Esophagus mucosa (tissue), 1 donor: ENCODE measurements at regions not wholly inside any gene's neighbourhood (a gene's known extent, or its start where the extent isn't known, plus 50 kb on each side); places are given as distances from the start of the nearest gene placed in this dataset.
"Not testable (repeated sequence)": the region's sequence is repeated elsewhere in the genome, so short reads cannot be mapped to it uniquely, and the experiment has no call there.

Source experiments
- ATAC-seq: fragments of 200-7000 bp; cut with Tn5 transposase; one replicate; pipeline ENCODE4 v1.9.1; 2020
- donor health status: DM: yes; HTN: yes; CAD: no.

DNA sequence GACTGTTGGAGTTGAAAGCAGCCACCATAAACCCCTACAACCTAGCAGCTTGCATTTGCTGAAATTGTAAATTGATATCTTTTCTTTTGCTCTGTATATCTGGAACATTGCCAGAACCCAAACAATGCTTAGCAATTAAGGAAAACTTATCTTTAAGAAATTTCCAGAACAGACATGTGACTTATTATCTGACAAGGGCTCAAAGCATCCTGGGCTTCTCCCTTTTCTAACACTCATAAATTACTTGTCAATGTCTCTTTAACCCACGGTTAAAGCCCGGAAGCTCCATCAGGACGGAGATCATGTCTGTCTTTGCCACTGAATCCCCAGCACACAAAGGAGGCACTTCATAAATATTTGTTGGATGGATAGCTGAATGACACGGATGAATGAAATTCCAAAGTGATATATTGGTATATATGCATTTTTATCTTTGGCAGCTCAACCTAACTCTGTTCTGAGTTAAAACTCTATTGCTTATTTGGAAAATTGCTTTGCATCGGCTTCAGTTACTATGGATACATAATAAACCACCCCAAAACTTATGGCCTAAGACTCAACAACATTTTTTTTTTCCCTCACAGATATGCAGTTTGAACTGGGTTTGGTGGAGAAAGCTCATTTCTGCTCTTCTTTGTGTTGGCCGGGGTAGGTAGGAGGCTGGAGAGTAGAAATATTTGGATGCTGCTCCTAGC is 103.1 kb upstream of the CLINT1 start:
- no peak for ATAC-seq

DNA sequence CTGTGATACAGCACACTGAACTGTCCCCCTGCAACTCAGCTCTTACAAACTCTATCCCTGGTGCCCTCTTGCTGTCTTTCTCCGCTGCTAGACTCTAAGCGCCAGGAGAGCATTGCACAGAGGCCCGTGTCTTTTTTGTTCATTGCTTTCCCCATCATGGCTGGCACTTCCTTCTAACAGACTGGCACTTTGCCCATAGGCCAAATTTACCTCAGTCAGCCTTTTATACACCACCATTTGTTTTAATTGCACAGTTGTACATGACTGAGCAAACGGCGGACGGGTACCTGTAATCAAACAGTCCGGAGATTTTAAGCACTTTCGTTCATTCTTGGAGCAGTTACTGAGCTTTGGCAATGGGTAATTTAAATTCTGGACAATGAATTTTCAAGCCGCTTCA is 102.2 kb upstream of the CLINT1 start:
- no peak for ATAC-seq

DNA sequence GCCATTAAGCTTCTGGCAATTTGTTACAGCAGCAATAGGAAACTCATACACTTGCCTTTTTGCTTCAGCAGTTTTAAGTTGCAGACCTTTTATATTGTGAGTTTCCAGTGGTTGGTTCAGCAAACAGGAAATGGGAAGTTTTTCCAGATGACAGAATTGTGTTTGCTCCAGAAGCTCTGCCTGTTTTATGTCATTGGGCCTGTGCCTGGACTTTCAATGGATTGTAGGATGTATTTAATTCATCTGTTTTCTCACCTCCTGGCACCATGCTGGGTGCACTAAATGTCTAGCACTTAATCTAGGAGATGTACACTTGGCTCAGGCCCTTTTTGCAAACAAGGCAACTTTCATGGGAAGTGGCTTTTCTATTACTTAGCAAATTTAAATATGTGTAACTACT is 100.4 kb upstream of the CLINT1 start:
- no peak for ATAC-seq

DNA sequence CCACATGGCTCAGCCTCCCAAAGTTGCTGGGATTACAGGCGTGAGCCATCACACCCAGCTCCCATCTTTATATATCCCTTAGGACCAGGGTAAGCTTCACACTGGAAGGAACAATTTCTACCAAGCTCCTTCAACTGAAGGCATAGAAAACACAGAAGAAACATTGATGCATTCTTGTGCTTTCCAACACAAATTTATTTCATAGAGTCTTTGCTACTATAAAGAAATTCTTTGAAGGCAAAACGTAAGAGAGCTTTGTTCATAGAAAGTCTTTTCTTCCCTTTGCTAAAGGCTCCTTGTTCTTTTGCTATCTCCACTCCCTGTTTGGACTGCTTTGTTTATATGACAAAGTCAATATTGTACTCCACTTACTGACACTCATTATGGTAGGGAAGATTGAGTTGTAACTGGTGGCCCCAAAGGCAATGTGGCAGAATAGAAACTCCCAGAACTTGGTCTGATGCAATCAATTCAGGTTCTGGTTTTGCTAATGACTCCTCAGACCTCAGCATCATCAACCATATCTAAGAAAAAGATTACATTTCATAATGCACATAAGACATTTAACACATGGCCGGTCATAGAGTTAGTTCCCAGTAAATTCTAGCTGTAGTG is 97.4 kb upstream of the CLINT1 start:
- ATAC-seq: peak; percentile 62

DNA sequence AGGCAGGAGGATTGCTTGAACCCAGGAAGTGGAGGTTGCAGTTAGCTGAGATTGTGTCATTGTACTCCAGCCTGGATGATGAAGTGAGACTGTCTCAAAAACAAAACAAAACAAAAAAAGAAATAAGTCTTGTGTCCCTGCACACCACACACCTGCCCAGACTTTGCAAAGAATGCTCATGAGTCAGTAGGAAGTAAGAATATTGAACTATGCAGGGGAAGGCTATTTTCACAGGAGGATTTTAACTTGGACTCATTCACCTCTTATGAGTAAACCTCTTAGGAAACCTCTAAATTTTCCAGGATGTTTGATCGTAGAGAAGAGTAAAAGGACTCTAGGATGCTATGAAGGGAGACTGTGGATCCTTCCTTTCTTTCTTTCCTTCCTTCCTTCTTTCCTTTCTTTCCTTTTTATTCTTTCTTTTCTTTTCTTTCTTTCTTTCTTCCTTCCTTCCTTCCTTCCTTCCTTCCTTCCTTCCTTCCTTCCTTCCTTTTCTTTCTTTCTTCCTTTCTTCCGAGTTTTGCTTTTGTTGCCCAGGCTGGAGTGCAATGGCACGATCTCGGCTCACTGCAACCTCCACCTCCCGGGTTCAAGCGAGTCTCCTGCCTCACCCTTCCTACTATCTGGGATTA is 96.7 kb upstream of the CLINT1 start:
- peak; percentile 96 for ATAC-seq

DNA sequence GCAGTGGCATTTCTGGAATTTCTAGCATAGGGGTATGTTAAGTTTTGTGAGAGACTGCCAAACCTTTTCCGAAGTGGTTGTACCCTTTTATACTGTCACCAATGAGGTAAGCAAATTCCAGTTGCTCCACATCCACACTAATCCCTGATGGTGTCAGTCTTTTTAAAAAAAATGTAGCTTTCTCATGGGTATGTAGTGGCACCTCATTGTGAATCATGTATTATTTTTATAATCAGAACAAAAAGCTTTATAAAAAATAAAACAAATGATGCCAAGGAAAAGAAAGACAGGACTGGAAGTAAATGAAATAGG is 93.4 kb upstream of the CLINT1 start:
- no peak for ATAC-seq

DNA sequence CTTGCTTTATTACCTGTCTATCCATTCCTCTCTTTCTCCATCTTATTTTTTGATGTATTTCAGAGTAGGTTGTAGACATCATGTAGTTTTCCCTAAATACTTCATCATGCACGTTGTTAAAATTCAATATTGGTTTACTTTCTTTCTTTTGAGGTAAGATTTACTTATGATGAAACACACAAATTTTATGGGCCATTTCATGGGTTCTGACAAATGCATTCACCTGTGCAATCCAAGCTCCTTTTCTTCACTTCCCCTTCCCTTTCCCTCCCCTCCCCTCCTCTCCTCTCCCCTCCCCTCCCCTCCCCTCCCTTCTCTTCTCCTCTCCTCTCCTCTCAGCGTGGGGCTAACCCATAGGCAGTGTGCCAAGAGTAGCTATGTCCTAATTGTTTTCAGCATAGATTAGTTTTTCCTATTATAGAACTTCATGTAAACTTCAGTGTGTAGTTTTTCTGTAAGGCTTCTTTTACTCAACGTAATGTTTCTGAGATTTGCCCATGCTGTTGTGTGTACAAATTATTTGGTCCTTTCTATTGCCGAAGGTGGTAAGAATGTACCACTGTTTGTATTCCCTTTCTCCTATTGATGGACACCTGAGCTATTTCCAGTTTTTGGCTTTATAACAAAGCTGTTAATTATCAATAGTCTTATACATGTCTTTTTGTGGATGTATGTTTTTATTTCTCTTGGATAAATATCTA is 92.9 kb upstream of the CLINT1 start:
- no peak for ATAC-seq

DNA sequence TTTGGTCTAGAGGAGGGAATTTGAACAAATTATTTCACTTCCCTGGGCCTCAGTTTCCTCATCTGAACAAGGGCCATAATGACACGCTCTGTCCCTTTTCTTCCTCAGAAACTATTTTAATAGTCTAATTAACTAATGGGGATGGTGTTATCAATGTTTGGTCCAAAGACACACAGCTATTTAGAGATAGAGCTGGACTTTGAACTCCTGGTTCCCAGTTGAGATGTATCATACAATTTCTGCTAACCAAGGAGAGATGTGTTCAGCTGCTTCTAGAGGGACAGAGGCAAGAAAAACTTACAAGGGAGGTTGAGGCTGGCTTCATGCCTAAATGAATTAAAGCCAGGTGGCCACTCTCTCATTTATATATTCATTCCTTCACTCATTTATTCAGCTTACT is 90.6 kb upstream of the CLINT1 start:
- no peak for ATAC-seq

DNA sequence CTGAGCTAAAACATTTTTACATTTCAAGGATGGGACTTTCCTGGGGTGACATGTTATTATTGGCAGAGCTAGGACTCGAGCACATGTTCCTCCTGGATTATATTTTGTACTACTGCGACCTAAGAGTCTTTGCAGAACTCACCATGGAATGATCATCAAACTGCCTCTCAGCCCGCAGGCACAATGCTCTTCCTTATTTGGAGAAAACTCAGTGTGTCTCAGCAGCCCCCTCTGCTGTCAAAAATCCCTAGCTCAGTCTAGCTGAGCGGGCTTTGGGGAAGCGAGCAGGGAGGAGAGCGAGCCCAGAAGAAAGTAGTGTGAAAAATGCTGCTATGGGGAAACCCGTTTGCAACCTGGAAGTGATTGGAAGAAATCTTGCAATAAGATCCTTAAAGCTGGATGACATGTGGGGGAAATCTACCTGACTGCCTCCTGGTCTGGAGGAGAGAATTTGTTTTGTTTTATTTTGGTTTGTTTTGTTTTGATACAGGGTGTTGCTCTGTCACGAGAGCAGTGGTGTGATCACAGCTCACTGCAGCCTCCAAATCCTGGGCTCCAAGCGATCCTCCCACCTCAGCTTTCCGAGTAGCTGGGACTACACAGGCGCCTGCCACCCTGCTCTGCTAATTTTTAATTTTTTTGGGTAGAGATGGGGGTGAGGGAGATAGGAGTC is 89.9 kb upstream of the CLINT1 start:
- ATAC-seq: peak; percentile 98

DNA sequence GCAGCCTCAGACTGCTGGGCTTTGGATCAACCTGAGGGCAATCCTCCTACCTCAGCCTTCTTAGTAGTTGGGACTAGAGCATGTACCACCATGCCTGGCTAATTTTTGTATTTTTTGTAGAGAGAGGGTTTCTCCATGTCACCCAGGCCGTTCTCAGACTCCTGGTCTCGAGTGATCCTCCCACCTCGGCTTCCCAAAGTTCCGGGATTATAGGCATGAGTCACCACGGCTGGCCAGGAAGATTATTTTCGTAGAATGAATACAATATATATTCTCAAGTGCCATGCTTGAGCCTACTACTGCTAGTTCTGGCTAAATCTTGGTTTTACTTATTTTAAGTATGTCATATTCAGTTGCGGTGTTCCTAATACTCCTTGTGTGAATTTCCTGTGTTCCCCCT is 88.2 kb upstream of the CLINT1 start:
- ATAC-seq: no peak

DNA sequence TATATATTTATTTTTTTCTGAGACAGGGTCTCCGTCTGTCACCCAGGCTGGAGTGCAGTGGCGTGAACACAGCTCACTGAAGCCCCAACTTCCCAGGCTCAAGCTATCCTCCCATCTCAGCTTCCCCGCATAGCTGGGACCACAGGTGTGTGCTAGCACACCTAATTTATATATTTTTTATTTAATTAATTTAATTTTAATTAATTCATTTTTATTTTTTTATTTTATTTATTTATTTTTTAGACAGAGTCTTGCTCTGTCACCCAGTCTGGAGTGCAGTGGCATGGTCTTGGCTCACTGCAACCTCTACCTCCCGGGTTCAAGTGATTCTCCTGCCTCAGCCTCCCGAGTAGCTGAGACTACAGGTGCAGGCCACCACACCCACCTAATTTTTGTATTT is 86.9 kb upstream of the CLINT1 start:
- ATAC-seq: not testable (repeated sequence)

DNA sequence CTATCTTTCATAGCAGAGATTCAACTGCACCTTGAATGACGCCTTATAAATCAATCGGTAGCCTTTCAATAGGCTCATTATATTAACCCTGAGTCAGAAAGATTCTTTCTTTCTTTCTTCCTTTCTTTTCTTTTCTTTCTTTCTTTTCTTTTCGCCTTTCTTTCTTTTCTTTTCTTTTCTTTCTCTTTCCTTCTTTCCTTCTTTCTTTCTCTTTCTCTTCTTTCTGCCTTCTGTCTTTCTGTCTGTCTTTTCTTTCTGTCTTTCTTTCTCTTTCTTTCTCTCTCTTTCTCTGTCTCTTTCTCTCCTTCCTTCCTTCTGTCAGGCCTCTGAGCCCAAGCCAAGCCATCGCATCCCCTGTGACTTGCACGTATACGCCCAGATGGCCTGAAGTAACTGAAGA is 86.0 kb upstream of the CLINT1 start:
- no peak for ATAC-seq

DNA sequence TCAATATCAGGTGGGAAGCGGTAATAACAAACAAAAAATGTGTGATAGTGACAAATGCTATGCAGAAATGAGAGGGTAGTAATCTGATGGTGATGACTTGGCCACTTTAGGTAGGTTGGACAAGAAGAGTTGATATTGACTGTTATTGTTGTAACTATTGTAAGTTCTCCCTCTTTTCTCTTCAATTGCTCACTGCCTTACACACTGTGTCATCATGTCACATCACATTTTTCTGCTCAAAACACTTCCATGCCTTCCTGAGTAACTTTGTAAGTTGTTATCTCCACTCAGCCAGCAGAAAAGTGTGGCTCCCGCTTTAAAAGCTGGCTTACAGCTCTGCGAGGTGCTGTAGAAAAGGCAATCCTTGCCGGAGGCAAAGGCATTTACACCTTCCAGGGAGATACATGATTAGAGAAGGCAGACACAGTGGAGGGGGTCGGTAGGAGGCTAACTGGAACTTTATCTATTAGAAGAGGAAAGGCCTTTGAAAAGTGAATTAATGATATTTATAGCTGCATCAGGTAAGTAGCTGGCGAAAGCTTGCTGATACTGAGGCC is 85.2 kb upstream of the CLINT1 start:
- no peak for ATAC-seq

DNA sequence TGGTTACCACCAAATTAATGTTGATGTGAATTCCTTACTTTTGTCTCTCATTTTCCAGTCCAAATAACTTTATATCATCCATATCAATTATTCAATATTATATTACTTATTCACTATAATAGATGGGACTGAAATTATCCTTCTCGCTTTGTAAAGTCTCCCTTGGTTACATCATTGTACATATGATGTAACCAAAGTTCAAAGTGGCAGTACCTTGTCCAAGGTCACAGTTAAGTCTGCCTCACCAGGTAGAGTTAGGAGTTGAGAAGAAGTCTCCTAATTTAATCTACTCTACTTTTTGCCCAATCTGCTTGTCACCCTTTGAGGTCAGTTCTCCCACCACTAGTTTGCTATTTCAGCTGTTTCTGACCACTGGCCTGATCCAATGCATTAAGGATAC is 83.7 kb upstream of the CLINT1 start:
- ATAC-seq: no peak

DNA sequence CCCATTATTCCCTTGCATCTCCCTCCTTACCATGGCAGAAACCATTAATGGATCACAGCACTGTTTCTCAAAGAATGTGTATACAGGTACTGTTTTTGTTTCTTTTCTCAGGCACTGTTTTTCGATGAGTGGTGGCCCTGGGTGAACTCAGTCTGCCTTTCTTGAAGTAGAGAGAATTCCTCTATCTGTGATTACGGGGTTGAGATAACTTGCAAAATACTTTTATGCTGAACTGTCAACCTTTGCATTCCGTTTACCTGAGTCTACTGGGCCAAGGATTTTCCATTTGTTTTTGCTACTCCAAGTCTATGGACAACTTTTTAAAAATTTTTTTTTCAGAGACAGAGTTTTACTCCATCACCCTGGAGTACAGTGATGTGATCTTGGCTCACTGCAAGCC is 82.7 kb upstream of the CLINT1 start:
- ATAC-seq: no peak

DNA sequence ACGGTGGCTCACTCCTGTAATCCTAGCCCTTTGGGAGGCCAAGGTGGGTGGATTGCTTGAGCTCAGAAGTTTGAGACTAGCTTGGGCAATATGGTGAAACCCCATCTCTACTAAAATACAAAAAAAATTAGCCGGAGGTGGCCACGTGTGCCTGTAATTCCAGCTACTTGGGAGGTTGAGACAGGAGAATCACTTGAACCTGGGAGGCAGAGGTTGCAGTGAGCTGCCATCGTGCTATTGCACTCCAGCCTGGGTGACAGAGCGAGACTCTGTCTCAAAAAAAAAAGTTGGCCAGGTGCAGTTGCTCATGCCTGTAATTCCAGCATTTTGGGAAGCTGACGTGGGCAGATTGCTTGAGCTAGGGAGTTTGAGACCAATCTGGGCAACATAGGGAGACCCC is 79.2 kb upstream of the CLINT1 start:
- ATAC-seq: not testable (repeated sequence)

DNA sequence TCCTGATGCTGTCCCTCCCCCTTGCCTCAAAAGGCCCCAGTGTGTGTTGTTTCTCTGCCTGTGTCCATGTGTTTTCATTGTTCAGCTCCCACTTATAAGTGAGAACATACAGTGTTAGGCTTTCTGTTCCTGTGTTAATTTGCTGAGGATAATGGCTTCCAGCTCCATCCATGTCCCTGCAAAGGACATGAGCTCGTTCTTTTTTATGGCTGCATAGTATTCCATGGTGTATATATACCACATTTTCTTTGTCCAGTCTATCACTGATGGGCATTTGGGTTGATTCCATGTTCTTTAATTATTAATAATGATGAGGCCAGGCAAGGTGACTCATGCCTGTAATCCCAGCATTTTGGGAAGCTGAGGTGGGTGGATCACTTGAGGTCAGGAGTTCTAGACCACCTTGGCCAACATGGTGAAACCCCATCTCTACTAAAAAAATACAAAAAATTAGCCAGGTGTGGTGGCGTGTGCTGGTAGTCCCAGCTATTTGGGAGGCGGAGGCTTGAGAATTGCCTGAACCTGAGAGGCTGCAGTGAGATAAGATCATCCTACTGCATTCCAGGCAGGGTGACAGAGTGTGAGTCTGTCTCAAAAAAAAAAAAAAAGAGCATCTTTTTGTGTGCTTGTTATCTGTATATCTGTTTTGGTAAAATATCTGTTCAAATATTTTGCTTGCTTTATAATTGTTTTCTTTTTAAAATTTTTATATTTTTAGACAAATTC is 78.0 kb upstream of the CLINT1 start:
- not testable (repeated sequence) for ATAC-seq

DNA sequence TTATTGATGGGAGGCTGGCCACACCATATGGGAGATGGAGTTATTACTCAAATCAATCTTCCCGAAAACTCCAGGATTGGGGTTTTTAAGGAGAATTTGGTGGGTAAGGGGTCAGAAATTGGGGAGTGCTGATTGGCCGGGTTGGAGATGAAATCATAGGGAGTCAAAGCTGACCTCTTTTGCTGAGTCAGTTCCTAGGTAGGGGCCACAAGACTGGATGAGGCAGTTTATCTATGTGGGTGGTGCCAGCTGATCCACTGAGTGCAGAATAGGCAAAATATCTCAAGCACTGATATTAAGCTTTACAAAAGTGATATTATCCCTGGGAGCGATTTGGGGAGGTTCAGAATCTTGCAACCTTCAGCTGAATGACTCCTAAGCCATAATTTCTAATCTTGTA is 75.7 kb upstream of the CLINT1 start:
- ATAC-seq: peak; percentile 61

DNA sequence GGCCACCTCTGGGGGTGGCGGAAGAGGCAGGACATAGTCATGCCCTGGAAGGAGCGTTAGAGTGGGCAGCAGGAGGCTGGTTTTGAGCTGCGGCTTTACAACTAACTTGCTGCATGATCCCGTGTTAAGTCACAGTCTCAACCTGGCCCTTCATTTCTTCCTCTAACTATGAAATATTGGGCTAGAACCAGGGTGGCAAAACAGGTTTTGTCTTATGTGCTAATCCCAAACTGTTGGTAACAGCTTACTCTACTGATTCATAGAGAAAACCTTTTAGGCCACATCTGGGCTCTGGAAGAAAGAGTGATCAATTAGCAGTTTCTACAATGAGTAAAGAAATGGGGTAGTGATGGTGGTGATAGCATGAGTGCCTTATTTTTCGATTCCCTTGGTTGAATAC is 74.1 kb upstream of the CLINT1 start:
- ATAC-seq: peak; percentile 93

DNA sequence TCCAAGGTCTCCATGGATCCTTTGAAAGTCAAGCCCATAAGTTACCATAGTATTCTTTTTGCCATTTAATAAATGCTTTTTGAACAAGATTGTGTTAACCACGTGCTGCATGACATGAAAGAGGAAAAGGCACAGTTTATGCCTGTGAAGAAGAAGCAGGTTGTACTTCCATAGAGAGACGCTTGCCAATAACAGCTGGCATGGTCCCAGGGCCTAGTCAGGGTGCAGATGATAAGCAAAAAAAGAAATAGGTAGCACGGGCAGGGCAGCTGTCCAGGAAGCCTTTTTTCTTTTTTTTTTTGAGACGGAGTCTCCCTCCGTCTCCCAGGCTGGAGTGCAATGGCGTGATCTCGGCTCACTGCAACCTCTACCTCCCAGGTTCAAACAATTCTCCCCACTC is 71.8 kb upstream of the CLINT1 start:
- no peak for ATAC-seq

DNA sequence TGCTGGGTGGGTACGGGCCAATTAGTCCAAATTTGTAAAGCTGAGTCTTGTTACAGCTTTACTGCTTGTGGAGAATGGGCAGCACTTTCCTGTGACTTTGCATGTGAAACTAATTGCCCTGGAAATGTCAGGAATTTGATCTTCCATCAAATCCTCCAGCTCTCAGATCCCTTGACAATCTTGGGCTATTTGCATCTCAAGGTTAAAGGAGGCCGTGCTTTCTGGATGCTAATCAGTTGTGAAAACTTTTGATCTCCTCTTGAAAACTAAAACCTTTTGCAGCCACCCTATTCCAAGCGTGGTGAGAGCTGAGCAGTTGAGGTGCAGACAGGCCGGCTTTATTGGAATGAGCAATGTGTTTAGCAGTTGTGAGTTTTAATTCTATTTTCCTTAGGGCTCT is 68.0 kb upstream of the CLINT1 start:
- no peak for ATAC-seq
